LNCAP (cell line): ENCODE measurements at regions not wholly inside any gene's neighbourhood (a gene's known extent, or its start where the extent isn't known, plus 50 kb on each side); places are given as distances from the start of the nearest gene placed in this dataset.

Experiments used
- CTCF ChIP-seq: fragments of 450-650 bp; IDR thresholded peaks from 2 replicates; pipeline ENCODE4 v1.5.1; 2017; ENCODE audit warnings: mild to moderate bottlenecking

DNA sequence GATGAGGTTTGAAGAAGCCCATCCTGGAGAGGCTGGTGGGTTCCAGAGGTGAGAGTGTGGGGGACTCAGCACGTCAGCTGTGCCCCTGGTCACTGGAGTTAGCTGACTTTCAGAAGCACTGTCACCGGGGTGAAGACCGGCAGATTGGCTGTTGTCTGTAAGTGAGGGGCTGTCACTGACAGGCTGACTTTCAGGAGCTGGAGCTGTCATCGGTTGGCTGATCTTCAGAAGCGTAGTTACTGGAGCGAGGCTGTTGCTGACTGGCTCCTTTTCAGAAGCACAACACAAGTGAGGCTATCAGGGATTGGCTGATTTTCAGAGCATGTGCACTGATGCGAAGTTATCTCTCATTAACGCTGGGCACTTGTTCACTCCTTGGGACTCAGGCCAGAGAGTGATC is 738.4 kb upstream of the ID2 start:
- TF ChIP-seq CTCF = no peak

GRCh38 chr2:7945026-7945425 is 736.8 kb upstream of the ID2 start:
- TF ChIP-seq CTCF = no peak

DNA sequence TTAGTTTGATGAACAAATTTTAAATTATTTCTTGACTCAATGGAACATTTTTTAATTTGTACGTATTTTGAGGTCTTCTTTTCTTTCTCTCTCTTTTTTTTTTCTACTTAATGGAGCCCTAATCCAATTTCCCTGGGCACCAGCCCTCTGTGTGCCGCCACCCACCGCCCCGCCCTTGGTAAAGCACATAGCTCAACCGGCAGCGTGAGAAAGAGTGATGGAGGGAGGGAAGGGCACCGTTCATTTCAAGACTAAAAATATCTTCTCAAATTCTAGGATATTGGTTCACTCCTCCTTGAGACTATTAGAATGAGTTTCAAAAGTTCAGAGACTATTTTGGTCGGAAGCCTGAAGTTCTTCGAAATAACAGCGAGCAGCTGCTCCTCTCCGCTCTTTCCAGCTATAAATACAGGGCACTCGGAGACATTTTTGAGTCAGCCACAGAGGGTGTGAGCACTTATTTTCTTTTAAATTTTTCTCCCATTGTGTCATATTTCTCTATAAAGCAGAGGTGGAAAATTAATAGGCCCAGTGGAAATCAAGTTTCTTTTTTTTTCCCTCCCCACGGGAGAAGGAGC is 731.7 kb upstream of the ID2 start:
- no peak for TF ChIP-seq CTCF

DNA sequence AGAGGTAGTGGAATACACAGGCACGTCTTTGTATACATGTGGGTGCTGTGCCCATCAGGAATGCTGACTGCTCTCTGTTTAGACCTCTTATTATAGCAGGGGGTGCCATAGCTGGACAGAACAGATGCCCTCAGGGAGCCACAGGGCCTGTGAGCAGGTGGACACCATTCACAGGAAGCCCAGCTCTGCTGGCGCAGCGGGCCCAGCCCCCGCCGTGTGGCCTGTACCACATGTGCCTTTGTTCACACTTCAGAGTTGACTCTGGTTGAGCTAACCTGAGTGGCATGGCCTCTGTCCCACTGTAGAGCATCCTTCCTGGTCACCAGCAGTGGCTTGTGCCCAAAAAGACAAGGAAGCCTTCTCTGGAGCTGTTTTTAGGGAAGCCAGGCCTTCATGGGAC is 730.9 kb upstream of the ID2 start:
- TF ChIP-seq CTCF = no peak

GRCh38 chr2:7951490-7951889 is 730.4 kb upstream of the ID2 start:
- TF ChIP-seq CTCF = no peak

DNA sequence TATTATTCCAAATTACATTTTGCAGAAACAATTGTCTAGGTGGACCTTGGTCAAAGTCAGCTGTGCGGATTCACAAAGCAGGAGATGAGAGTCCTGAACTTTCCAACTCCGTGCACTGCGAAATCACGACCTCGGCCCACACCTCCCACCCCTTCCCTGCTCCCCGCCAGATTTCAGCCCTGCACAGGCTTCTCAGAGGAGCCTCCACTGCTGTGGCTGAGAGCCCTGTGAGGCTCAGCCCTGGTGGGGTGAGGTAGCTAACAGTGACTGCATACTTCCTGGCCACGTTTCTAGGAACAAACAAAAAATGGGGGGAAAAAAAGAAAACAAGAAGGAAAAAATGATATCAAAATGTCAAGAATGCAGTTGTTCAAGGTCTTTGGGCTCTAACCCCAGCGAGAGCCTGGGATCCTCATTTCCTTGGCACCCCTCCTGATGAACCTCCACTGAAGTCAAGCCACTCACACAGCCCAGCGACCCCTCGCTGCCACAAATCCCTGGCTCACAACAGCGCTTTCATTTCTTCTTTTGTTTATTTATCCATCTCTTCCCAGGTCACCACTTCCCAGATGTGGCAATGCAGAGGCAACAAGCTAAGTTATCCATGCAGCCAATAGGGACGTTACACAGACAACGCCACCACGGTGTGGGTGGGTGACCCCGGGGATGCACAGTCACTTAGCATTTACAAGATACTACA is 729.7 kb upstream of the ID2 start:
- TF ChIP-seq CTCF = no peak

DNA sequence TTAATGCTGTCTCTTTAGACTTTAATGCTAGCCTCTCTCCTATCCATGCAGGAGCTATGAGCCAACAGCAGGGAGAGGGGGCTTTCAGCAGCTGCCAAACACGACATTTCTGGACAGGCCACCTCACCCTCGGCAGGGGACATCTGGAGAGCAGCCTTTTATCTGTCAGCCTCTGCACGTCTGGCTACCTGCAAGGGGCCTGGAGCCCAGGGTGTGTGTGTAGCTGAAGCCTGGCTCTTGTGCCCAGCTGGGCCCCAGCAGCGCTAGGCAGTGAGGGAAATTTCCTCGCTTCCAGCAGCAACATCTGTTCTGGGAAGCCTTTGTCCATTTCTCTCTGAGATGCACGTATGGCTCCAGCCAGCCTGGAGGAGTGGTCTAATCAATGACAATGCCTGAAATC is 728.7 kb upstream of the ID2 start:
- TF ChIP-seq CTCF = no peak

DNA sequence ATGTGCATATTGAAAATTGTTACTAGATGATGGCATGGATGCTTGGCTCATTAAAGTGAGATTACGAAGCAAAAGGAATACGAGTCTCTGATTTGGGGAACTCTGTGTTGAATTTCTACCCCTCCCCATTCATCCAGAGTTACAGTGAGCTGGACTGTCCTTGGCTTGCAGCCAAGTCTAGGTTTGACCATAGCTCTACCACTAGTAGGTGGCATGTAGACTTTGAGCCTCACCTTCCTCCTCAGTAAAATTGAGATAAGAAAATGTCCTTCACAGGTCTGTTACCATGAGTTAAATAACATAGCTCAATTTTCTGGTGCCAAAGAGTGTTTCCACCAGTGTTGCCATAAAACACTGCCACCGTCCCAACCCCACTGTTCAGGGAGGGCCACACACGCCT is 727.6 kb upstream of the ID2 start:
- no peak for TF ChIP-seq CTCF
